ENCODE measurements at regions not wholly inside any gene's neighbourhood (a gene's known extent, or its start where the extent isn't known, plus 50 kb on each side); places are given as distances from the start of the nearest gene placed in this dataset.

- no peak for TF ChIP-seq CTCF (conservative IDR thresholded peaks at IDR 0.05; ENCODE audit: low read depth, low read length)
- TF ChIP-seq EZH2 (IDR thresholded peaks at IDR 0.05; ENCODE audit: borderline replicate concordance, low read depth, low read length, poor library complexity, severe bottlenecking): no peak
Measured at GRCh38 chr4:181166742-181167399, 1076.3 kb upstream of the TENM3 start.
